ENCODE measurements at regions not wholly inside any gene's neighbourhood (a gene's known extent, or its start where the extent isn't known, plus 50 kb on each side); places are given as distances from the start of the nearest gene placed in this dataset.
"Not testable (repeated sequence)": the region's sequence is repeated elsewhere in the genome, so short reads cannot be mapped to it uniquely, and the experiment has no call there.

DNA sequence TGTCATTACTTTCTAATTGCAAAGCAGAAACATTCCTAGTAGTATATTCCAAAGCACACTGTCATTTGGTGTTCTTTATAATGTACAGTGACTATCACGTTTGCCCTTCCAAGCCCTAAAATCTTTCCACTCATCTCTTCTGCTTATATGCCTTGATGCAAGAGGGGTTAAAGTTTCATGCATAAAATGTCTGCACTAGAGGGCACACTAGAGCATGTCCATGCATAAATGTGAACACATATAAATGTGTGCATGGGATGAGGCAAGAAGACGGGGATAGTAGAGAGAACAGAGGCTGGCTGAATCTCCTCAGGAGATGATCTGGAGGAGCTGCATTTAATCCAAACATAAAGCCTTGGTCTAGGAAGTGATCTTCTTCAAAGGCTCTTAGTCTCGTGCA is 352.8 kb downstream of the BCL2L11 start:
- not testable (repeated sequence) for DNase-seq (ENCODE audit: low read depth)

DNA sequence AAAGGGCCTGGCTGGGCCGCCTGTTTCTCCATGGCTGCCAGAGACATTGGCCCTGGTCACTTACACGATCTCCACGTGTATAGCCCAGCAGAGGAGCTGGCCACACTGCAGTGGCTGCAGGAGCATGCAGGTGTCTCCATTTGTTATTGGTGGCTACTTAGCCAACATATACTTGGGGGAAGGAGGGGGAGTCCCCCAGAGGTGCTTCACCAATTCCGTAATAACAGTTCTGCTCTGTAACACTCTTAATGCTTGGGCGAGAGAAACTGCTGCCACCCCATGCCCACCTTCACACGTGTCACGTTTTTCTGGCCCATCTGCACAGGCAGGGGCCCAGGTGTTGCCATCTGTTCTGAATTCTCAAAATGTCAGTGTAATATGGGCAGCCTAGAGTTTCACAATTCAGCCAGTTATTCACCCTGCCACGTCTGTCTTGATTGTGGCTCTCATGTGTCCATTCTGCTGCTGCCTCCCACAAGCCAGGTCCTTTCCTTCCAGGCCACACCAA is 353.5 kb downstream of the BCL2L11 start:
- DNase-seq (ENCODE audit: low read depth) = not testable (repeated sequence)

DNA sequence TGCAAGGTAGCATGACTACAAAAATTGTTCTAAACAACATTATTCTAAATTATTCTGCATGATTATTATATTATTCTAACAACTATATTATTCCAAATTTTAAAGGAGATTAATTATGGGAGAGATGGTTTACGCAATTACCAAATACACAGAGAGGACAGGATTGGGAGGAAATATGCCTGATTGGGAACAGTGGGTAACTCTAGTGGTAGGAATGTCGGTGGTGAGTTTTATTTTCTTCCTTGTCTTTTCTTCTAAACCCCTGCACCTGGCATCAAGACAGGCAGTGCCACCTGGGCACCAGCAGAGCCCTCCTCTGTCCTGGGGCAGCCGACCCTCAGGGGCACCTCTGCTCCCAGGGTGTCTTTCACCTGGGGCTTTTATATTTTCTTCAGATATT is 357.6 kb downstream of the BCL2L11 start:
- not testable (repeated sequence) for DNase-seq (ENCODE audit: low read depth)

DNA sequence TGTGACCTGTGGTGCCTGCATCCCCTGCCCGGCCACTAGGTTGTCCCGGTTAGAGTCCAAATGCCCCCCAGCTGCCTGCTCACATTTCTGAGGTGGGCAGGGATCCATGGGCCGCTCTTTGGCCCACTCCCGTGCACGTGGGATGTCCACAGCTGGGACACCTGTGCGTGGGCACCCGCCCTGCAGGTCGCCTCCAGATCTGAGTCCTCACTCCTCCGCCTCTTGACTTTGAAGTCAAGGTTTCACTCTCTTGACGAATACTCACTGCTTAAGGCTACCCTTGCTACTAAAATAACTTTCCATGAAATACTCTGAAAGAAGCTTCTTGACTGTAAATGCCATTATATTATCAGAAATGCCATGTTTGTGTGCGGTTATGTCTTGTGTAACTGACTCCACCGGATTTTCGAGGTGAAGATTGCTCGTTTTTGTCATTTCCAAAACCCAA is 358.2 kb downstream of the BCL2L11 start:
- not testable (repeated sequence) for DNase-seq (ENCODE audit: low read depth)

DNA sequence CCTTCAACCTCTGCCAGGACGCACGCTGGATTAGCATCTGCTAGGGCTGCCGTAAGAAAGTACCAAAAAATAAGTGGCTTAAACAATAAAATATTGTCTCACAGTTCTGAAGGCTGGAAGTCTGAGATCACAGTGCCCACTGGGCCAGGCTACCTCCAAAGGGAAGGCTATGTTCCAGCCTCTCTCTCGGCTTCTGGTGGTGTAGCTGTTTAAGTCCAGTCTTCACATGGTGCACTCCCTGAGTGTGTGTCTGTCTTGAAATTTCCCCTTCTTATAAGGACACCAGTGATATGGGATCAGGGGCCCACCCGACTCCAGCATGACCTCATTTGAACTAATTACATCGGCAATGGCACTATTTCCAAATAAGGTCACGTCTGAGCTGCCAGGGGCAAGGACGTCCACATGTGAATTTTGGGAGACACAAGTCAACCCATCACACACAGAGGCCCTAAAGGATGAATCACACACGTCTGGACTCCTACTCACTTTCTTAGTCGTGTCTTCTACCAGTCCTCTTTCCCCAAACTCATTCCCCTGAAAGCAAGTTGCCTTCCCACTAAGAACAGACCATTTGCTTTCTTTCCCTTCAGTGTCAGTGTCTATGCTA is 359.4 kb downstream of the BCL2L11 start:
- DNase-seq (ENCODE audit: low read depth) = not testable (repeated sequence)

DNA sequence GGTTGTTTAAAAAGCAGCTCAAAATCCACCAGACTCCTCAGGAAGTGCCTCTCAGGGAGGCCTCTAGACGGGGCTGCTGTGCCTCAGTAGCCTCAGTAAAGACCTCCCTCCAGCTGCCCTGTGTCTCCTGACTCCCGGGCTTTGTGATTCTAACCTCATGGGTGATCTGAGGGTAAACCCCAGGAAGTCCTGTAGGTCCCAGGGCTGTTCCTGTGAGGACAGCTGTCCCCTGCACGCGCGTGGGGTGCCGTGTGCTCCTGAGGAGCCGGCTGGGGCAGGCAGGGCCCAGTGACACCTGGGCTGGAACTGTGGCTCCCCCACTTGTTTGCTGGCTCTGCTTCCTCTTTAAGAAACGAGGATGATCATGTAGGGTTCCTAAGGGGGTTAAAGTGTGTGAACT is 359.9 kb downstream of the BCL2L11 start:
- DNase-seq (ENCODE audit: low read depth) = not testable (repeated sequence)

DNA sequence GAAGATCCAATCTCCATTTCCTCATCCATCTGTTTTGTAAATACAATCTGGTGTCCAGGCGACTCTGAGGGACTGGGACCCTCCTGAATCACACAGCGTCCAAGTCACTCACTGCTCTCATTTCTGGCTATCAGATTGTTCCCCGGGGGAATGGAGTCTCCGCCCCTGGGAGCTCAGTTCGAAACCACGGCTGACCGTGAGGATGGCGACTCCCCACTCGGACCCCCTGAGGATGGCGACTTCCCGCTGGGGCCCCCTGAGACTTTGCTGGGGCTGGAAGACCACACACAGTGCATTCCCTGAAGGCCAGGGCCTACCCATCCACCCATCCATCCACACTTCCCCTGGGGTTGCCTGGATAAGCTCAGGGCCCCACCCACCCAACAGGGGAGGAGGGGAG is 360.5 kb downstream of the BCL2L11 start:
- DNase-seq (ENCODE audit: low read depth) = not testable (repeated sequence)

DNA sequence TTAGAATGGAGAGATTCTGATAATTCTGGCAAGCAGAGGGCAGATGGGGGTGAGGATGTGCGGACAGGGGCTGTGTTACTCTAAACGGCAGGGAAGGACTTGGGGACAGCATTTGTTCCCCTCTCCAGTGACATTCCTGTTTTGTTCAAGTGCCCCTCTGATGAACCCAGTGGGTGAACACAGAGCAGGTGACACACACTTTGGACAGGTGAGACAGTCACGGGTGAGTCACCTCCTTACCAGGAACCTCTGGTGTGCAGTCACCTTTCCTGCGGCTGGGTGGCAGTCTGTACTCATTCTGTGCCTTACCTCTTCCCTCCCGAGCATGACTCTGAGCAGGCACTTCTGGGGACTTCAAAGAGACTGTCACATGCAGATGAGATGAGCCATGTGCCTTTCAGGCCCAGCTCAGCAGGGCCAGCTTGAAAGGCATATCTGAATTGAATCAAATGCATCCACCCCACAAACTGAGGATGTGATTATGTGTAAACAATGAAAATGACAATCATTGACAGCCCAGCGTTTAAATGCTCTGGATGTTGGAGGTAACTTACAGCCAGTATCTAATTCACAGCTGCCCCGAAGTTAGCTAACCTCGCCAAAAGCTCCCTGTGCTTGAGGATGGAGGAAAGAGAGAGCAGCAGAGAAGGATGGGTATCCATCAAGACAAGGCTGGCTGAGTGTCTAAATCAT is 362.4 kb downstream of the BCL2L11 start:
- peak; percentile 40 for DNase-seq (ENCODE audit: low read depth)

DNA sequence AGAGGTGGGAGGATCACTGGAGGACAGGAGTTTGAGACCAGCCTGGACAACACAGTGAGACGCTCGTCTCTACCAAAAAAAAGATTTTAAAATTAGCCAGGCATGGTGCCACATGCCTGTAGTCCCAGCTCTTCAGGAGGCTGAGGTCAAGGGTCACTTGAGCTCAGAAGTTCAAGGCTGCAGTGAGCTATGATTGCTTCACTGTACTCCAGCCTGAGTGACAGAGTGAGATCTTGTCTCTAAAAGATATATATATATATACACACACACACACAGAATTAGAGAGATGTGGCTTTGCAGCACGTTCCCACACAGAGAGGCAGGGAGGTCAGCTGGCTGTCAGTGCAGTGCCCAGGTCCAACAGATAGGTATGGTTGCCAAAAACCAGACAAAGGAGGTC is 363.4 kb downstream of the BCL2L11 start:
- DNase-seq (ENCODE audit: low read depth) = not testable (repeated sequence)

DNA sequence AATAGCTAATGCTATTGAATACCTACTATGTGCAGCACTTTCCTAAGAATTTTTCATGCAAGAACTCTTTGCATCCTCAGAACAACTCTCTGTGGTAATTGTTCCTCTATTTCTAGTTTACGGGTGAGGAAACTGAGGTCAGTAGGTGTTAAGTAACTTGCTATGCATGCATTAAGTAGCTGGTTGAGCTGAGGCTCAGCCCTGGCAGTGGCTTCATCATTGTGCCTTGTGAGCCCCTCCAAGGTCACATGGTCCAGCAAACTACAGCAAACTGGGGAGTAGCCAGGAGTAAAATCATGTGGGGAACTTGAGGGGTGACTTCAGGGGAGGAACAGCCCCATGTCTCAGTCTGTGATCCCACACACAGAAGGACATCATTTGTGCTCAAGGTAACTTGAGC is 365.2 kb downstream of the BCL2L11 start:
- DNase-seq (ENCODE audit: low read depth) = not testable (repeated sequence)

DNA sequence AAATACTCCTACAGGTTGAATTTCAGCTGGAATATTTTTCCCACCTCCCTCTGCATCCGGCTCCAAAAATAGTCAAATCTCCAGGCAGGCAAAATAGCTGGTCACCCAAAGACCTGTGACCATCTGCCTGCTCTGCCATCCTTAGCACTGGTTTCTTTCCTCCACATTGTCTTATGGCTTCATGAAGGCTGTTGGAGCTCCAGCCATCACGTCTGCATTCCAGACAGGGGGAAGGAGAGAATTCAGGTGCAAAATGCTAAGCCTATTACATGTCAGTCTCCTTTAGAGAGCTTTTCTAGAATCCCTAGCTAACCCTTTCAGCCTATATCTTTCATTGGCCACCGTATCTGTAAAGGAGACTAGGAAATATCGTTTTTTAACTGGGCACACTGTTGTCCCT is 367.7 kb downstream of the BCL2L11 start:
- DNase-seq (ENCODE audit: low read depth) = not testable (repeated sequence)

DNA sequence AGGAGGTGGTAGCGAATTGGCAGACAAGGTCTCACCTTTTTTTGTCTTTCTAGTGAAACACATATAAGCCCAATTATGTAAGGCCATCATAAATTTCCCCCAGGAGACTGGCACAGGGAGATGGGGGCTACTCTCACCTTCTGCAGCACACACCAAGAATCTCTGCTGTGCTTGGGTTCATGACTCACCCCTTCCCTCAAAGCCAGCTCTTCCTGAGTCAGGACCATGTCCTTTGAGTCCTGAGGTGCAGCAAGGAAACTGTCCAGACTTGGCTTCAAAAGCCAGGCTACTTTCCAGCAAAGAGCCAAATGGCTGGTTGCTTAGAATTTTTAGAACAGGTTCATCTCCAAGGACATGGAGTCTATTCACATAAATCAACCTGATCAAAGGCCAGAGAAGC is 368.7 kb downstream of the BCL2L11 start:
- DNase-seq (ENCODE audit: low read depth) = not testable (repeated sequence)

DNA sequence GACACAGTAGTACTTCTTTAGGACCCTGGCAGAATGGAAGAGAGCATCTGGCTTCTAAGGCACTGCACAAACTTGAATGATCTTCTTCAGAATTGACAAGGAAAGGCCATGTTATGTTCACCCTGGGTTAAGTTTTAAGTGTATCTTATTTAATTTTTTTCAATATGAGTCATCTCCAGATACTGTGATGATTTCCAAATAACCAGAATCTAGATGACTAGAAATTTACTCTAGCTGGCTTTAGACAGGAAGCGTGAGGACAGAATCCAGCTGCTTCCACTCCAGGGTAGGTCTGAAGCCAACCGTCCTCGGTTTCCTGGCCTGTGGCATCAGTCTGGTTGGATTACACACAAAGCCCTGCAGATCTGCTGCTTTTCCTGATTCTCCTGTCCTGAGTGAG is 370.5 kb downstream of the BCL2L11 start:
- not testable (repeated sequence) for DNase-seq (ENCODE audit: low read depth)

DNA sequence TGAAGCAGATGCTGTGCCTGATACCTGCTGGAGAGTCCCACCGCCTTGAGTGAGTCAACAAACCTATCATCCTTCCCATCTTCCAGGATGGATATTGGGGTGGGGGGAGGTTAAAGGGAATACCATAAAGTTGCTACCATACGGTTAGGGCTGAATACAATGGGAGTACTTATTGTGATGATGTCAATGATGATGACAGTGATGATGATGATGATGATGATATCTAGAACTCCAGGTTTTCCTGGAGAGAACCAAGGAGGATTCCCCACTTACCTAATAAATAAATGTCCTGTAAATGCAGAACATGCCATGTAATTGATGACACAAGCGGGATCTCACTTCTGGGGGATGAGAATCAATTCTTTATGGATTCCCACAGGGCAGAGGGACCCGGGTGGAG is 370.9 kb downstream of the BCL2L11 start:
- DNase-seq (ENCODE audit: low read depth) = peak; percentile 7

DNA sequence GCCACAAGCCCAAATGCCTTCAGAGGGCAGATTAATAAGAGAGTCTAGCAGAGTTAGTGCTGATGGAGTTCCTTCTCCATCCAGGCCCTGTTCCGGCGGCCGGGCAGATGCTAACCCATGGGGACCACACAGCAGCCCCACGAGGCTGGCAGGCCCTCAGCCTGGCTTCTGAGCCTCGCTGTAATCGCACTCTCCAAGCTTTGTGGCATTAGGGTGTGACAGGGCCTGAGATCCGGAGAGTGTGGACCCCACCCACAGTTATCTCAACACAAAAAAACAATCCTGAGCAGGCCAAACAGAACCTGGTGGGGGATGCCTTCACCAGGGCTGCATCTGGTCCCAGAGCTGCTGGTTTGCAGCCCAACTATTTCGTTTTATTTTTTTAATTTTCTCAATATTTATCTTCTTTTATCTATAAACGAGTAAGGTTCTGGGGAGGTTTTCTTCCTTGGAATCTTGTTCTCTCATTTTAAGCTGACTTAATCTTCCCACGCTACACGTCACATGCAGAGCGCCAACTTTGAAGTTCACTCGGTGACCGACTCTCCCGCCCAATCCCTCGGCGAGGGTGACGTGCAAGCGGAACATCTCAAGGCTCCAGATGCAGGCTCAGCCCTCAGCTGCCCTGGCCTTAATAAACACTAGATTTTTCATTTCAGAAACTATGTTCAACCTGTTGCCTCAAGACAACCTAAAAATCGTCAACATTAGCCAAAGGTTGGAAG is 372.4 kb downstream of the BCL2L11 start:
- not testable (repeated sequence) for DNase-seq (ENCODE audit: low read depth)

DNA sequence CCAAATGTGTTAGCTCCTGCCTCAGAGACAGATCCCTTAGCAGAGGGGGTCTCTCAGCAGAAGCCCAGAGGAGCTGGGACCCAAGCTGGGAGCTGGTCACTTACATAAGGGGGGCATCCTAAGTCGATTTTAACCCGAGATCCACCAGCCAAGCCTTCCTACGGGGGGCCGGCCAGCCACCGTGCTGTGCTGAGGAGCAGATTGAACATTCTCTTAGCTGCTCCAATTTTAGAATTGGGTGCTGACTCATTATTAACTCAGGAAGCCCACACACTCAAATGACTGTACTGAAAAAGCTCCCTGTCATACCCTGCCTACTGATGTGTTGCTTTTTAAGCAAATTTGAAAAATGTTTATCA is 373.0 kb downstream of the BCL2L11 start:
- peak; percentile 10 for DNase-seq (ENCODE audit: low read depth)

DNA sequence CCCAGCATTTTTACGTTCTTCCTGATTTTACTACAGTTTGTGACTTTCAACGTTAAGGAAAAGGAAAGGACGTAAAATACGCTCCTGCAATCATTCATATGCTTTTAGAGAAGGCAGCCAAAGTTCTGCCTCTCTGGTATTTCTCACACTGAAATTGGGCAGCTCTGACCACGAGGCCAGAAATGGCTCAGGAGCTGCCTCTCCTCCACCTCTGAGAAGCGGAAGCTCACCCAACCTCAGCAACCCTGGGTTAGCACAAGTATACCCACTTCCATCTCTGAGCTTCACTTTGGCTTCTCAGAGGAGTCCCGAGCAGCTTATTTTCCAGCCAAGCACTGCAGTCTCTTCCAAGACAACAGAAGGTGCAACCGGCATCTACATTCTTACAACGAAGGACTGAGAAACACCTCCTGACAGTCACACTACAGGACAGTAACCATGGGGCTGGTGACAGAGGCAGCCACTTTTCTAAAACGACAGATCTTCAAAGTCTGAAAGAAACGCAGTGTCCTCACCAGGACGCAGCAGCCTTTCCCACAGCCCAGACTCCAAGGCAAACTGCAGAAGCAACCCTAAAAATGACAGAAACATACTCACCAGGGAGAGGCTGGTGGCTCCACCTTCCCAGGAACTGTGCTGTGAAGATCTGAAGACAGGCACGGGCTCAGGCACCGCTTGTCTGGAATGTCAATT is 373.7 kb downstream of the BCL2L11 start:
- DNase-seq (ENCODE audit: low read depth) = not testable (repeated sequence)

DNA sequence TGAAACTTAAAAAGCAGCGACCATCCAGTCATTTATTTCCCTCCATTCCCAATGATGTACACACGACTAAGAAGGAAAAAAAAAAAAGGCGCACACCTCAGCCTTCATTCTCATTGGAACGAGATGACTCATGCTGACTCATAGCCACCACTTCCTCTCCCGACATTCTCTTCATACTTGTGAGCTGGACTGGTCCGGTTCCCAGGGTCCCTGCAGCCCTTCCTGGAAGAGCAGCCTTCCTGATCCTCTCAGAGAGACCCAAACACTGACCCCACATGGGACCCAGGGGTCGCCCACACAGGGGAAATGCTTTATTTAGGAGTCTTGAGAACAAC is 374.2 kb downstream of the BCL2L11 start:
- DNase-seq (ENCODE audit: low read depth) = not testable (repeated sequence)

DNA sequence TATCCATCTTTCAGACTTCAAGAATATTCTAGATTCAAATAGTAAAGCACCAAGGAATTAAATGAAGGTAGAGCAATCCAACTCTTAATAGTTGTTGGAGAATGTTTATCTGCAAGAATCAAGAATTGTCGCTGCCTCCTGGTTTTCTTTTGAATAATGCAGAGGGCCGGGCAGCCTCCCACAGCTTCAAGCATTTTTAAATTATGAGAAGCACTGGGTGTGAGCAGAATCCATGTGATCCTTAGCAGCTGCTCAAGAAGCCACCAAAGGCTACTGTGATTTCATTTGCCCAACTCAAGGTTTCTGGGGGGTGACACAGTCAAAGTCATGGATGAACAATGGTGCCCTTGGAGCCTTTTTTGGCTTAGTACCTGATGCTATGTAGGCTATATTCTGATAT is 374.9 kb downstream of the BCL2L11 start:
- peak; percentile 57 for DNase-seq (ENCODE audit: low read depth)

DNA sequence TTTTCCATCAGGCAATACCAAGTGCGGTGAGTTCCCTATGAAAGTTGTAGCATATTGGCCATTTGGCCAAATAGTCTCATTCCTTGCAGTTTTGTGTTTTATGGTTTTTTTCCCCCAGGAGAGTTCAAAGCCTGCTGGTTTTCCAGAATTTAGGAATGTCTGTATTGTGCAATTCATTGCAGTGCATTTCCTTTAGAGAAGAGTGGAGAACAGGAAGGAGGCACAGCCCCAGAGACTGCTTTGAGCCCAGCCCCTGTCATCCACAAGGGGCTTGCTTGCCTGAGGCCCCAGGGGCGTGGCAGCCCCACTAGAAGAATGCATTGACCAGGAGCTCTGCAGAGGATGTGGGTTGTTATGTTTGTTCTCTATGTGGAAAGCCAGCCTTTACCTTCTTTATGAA is 375.5 kb downstream of the BCL2L11 start:
- peak; percentile 49 for DNase-seq (ENCODE audit: low read depth)

DNA sequence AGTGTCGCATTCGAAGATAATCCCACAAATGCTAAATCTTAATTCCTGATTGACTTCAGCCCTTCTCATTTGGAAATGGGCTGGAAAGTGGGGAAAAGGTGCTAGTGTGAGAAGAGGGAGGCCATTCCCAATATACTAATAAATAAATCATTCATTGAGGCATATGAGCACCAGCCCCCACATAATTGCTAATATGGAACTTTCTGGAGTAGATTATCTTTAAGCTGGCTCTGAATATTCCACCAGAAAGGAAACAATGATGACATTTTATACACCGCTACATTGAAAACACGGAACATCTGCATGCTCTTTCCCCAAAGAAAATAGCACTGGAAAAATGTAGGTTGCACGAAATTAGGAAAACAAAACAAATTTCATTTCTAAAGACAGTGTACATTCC is 376.1 kb downstream of the BCL2L11 start:
- not testable (repeated sequence) for DNase-seq (ENCODE audit: low read depth)

DNA sequence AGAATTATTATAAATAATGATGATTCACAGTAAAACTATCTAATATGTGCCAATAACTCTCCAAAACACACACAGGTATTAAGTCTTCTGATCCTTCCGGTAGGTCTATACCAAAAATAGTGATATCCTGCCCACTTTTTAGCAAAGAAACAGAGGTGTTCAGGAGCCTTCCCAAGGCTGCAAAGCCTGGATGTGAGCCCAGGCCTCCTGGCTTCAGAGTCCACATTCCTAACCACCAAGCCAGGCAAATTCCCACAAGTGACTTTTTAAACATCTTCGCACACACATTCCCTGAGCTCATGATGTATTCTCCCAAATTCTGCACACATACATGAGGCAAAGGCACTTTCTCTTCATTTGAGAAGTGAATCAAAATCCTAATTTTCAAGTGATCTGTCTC is 376.6 kb downstream of the BCL2L11 start:
- peak; percentile 57 for DNase-seq (ENCODE audit: low read depth)

Data from M059J (cell line).